Upper lobe of right lung (tissue), 1 donor: ENCODE measurements at regions not wholly inside any gene's neighbourhood (a gene's known extent, or its start where the extent isn't known, plus 50 kb on each side); places are given as distances from the start of the nearest gene placed in this dataset.
"Not testable (repeated sequence)": the region's sequence is repeated elsewhere in the genome, so short reads cannot be mapped to it uniquely, and the experiment has no call there.

ENCODE experiments used
- ATAC-seq: fragments of 200-7000 bp; cut with Tn5 transposase; one replicate; pipeline ENCODE4 v1.9.1; 2020; ENCODE audit warnings: mild to moderate bottlenecking, moderate library complexity
- DNase-seq: peaks from one replicate; pipeline ENCODE4 v3.0.0-alpha.2; 2020
- H3K27ac ChIP-seq: fragments of 200-600 bp; one replicate; pipeline ENCODE4 v1.8.0; 2022
- H3K27me3 ChIP-seq: fragments of 200-600 bp; one replicate; pipeline ENCODE4 v1.8.0; 2022; ENCODE audit warnings: mild to moderate bottlenecking
- H3K36me3 ChIP-seq: fragments of 200-600 bp; one replicate; pipeline ENCODE4 v1.8.0; 2022
- H3K4me1 ChIP-seq: fragments of 200-600 bp; one replicate; pipeline ENCODE4 v1.8.0; 2022
- H3K4me3 ChIP-seq: fragments of 200-600 bp; one replicate; pipeline ENCODE4 v1.8.0; 2022; ENCODE audit warnings: mild to moderate bottlenecking
- H3K9me3 ChIP-seq: fragments of 200-600 bp; one replicate; pipeline ENCODE4 v1.8.0; 2022
- intact Hi-C: fragments of 100-400 bp; cut with DNase I; formaldehyde crosslinking; loops from one replicate; pipeline ENCODE4 v1.11.0; 2022
- TF ChIP-seq, protein P1 (sequence below): fragments of 200-600 bp; IDR thresholded peaks from one replicate; pipeline ENCODE4 v1.8.0; 2022; ENCODE audit warnings: antibody characterized with exemption
- donor health status: DM: no; HTN: yes; CAD: no; lungs with severe emphysema.

- intact Hi-C loops: no loop called here
- Histone ChIP-seq H3K27ac (no peak overlapping the region), H3K4me3 (no peak overlapping the region), H3K27me3 (no peaks in the 10 kb centered on the region), H3K9me3 (no peaks in the 10 kb centered on the region), H3K36me3 (no peaks in the 10 kb centered on the region), H3K4me1 (no peaks in the 10 kb centered on the region)
- DNase-seq (no peak), ATAC-seq (no peak)
- TF ChIP-seq, protein P1, sequence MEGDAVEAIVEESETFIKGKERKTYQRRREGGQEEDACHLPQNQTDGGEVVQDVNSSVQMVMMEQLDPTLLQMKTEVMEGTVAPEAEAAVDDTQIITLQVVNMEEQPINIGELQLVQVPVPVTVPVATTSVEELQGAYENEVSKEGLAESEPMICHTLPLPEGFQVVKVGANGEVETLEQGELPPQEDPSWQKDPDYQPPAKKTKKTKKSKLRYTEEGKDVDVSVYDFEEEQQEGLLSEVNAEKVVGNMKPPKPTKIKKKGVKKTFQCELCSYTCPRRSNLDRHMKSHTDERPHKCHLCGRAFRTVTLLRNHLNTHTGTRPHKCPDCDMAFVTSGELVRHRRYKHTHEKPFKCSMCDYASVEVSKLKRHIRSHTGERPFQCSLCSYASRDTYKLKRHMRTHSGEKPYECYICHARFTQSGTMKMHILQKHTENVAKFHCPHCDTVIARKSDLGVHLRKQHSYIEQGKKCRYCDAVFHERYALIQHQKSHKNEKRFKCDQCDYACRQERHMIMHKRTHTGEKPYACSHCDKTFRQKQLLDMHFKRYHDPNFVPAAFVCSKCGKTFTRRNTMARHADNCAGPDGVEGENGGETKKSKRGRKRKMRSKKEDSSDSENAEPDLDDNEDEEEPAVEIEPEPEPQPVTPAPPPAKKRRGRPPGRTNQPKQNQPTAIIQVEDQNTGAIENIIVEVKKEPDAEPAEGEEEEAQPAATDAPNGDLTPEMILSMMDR: no peak
Observed at GRCh38 chr2:61597300-61598289, 59.4 kb upstream of the XPO1 start.

GRCh38 chr2:61594201-61594600 lies 56.0 kb upstream of the XPO1 start:
- H3K27ac ChIP-seq, H3K4me1 ChIP-seq, H3K9me3 ChIP-seq, H3K36me3 ChIP-seq, ATAC-seq, H3K27me3 ChIP-seq, H3K4me3 ChIP-seq, intact Hi-C loops, DNase-seq: not testable (repeated sequence)

GRCh38 chr2:61593648-61594047 lies 55.5 kb upstream of the XPO1 start:
- H3K27ac ChIP-seq, H3K4me1 ChIP-seq, H3K27me3 ChIP-seq, H3K9me3 ChIP-seq, DNase-seq, H3K4me3 ChIP-seq, ATAC-seq, H3K36me3 ChIP-seq, intact Hi-C loops: not testable (repeated sequence)

- Histone ChIP-seq H3K36me3 (no peaks in the 10 kb centered on the region), H3K27ac (no peak overlapping the region), H3K27me3 (no peaks in the 10 kb centered on the region), H3K4me1 (no peaks in the 10 kb centered on the region), H3K9me3 (no peaks in the 10 kb centered on the region), H3K4me3 (no peak overlapping the region)
- intact Hi-C loops: no loop called here
- DNase-seq: no peak
- TF ChIP-seq, protein P1: no peak
- no peak for ATAC-seq
Observed at GRCh38 chr2:61590214-61590613, 52.1 kb upstream of the XPO1 start.

DNA sequence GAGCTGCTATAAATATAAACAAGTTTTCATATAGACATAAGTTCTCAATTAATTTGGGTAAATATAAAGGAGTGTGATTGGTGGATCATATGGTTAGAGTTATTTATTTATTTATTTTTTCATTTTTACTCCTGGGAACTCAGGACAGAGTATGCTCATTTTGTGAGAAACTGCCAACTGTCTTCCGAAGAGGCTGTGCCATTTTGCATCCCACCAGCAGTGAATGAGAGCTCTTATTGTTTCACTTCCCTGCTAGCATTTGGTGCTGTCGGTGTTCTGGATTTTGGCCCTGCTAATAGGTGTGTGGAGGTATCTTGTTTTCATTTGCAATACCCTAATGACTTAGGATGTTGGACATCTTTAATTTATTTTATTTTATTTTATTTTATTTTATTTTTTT lies 50.4 kb upstream of the XPO1 start:
- H3K4me3 ChIP-seq: no peak overlapping the region
- H3K27ac ChIP-seq: no peak overlapping the region
- no peaks in the 10 kb centered on the region for H3K9me3 ChIP-seq
- no peaks in the 10 kb centered on the region for H3K36me3 ChIP-seq
- H3K4me1 ChIP-seq: no peaks in the 10 kb centered on the region
- no peaks in the 10 kb centered on the region for H3K27me3 ChIP-seq
- no peak for ATAC-seq
- intact Hi-C loops: no loop called here
- TF ChIP-seq, protein P1: no peak
- no peak for DNase-seq
